Endothelial cell of umbilical vein (primary cell): ENCODE measurements at regions not wholly inside any gene's neighbourhood (a gene's known extent, or its start where the extent isn't known, plus 50 kb on each side); places are given as distances from the start of the nearest gene placed in this dataset.

ENCODE experiments used
- BruUV-seq: library from RNA; stranded (reverse); fragments of 400-500 nt; replicated peaks from 2 replicates; lab custom pipeline; 2021; lab: Mats Ljungman, UMichigan
- CTCF ChIA-PET: fragments of 300-600, 350-600 bp; sonication (Branson Sonifier 250); formaldehyde crosslinking; loops from one replicate; lab custom pipeline; 2021; ENCODE audit warnings: antibody characterized with exemption, inconsistent platforms; lab: Charles Lee
- POLR2A ChIA-PET: fragments of 300-600, 350-600 bp; sonication (Branson Sonifier 250); formaldehyde crosslinking; loops from one replicate; lab custom pipeline; 2021; ENCODE audit warnings: antibody characterized with exemption, inconsistent platforms; lab: Charles Lee
- DNase-seq: peaks from one replicate; pipeline ENCODE4 v3.0.0-alpha.2; 2011; ENCODE audit warnings: low read depth, low spot score
- FAIRE-seq: peaks from 2 replicates; lab custom pipeline; 2011; peaks lifted over from hg19 to GRCh38; lab: Jason Lieb, UNC
- H2AFZ ChIP-seq: 2 replicates; pipeline ENCODE4 v1.6.0; 2012; ENCODE audit warnings: low read depth, low read length, control low read depth, inconsistent platforms
- H3K27ac ChIP-seq: 2 replicates; pipeline ENCODE4 v1.5.1; 2011; ENCODE audit warnings: low read depth, mild to moderate bottlenecking, control low read depth, low read length, moderate library complexity; ENCODE audit not compliant: insufficient read depth
- H3K27me3 ChIP-seq, 2 experiments: 2 replicates each; pipeline versions ENCODE4 v1.6.0 to v1.6.1; 2011; ENCODE audit warnings: low read length in 2 of 2, mixed read lengths in 1 of 2; ENCODE audit not compliant: control insufficient read depth in 2 of 2, insufficient read depth in 2 of 2
- H3K36me3 ChIP-seq, 2 experiments: 2 replicates in 1 of 2; 3 replicates in 1 of 2; pipeline ENCODE4 v1.5.1; 2011; ENCODE audit warnings: low read length in 2 of 2, mild to moderate bottlenecking in 1 of 2, moderate library complexity in 1 of 2; ENCODE audit not compliant: control insufficient read depth in 2 of 2, insufficient read depth in 2 of 2; ENCODE audit errors: extremely low read depth in 1 of 2
- H3K4me1 ChIP-seq: 3 replicates; pipeline ENCODE4 v1.5.1; 2011; ENCODE audit warnings: mild to moderate bottlenecking, low read length; ENCODE audit not compliant: control insufficient read depth, insufficient read depth; ENCODE audit errors: extremely low read depth
- H3K4me2 ChIP-seq: 2 replicates; pipeline ENCODE4 v1.6.1; 2011; ENCODE audit warnings: low read length, control low read depth, mixed read lengths; ENCODE audit not compliant: insufficient read depth
- H3K4me3 ChIP-seq, 3 experiments: fragments of 200-600 bp in 1 of 3; sonication (generic), shearing (Covaris generic) in 1 of 3; replicated peaks in 1 of 3; 2 replicates each; pipeline ENCODE4 v1.5.1; 2011 to 2016; ENCODE audit warnings: control low read depth in 3 of 3, low read length in 3 of 3, mild to moderate bottlenecking in 2 of 3, inconsistent platforms in 1 of 3, low read depth in 1 of 3, moderate library complexity in 1 of 3; ENCODE audit not compliant: insufficient read depth in 1 of 3
- H3K79me2 ChIP-seq: 2 replicates; pipeline ENCODE4 v1.6.0; 2012; ENCODE audit warnings: low read length, inconsistent platforms; ENCODE audit not compliant: control insufficient read depth, insufficient read depth
- H3K9ac ChIP-seq: replicated peaks from 2 replicates; pipeline ENCODE3; 2011; ENCODE audit warnings: low read length, control low read depth; ENCODE audit not compliant: insufficient read depth; ENCODE audit errors: extremely low read depth
- H3K9me1 ChIP-seq: replicated peaks from 3 replicates; pipeline ENCODE4 v1.6.0; 2011; ENCODE audit warnings: mild to moderate bottlenecking, low read length; ENCODE audit not compliant: control insufficient read depth, insufficient read depth; ENCODE audit errors: extremely low read depth
- H3K9me3 ChIP-seq: replicated peaks from 2 replicates; pipeline ENCODE4 v1.5.1; 2012; ENCODE audit warnings: low read length, inconsistent platforms; ENCODE audit not compliant: control insufficient read depth, insufficient read depth
- H4K20me1 ChIP-seq: replicated peaks from 2 replicates; pipeline ENCODE3; 2011; ENCODE audit warnings: mild to moderate bottlenecking, low read length; ENCODE audit not compliant: control insufficient read depth, insufficient read depth; ENCODE audit errors: extremely low read depth
- CTCF ChIP-seq, 2 donors: IDR thresholded peaks; 1 replicate in 1 of 2; 2 replicates in 1 of 2; pipeline ENCODE4 v1.5.1; 2011; ENCODE audit warnings: low read length in 2 of 2, mild to moderate bottlenecking in 2 of 2, moderate library complexity in 2 of 2, control low read depth in 1 of 2, inconsistent platforms in 1 of 2, low read depth in 1 of 2; ENCODE audit not compliant: insufficient read depth in 1 of 2; ENCODE audit errors: extremely low read depth in 1 of 2
- EZH2 ChIP-seq: IDR thresholded peaks from 2 replicates; pipeline ENCODE4 v1.6.1; 2012; ENCODE audit warnings: borderline replicate concordance, low read depth, mild to moderate bottlenecking, moderate library complexity, low read length, inconsistent platforms; ENCODE audit not compliant: severe bottlenecking
- FOS ChIP-seq: IDR thresholded peaks from 2 replicates; pipeline ENCODE4 v1.6.1; 2011; ENCODE audit warnings: mild to moderate bottlenecking, low read length, moderate library complexity, borderline replicate concordance; ENCODE audit not compliant: insufficient read depth
- GATA2 ChIP-seq: IDR thresholded peaks from 2 replicates; pipeline ENCODE4 v1.7.0; 2011; ENCODE audit warnings: low read depth, mild to moderate bottlenecking, moderate library complexity, mixed read lengths, low read length; ENCODE audit not compliant: insufficient read length, insufficient read depth
- JUN ChIP-seq: IDR thresholded peaks from 2 replicates; pipeline ENCODE4 v1.6.1; 2011; ENCODE audit warnings: borderline replicate concordance, low read depth; ENCODE audit not compliant: insufficient read length, insufficient read depth
- MYC ChIP-seq: IDR thresholded peaks from one replicate; pipeline ENCODE4 v1.6.1; 2011; ENCODE audit warnings: mild to moderate bottlenecking, low read depth, low read length
- POLR2A ChIP-seq: IDR thresholded peaks from 2 replicates; pipeline ENCODE4 v1.6.1; 2012; ENCODE audit warnings: low read depth, mild to moderate bottlenecking, control low read depth, low read length
- POLR2AphosphoS5 ChIP-seq: IDR thresholded peaks from 2 replicates; pipeline ENCODE4 v1.6.1; 2012; ENCODE audit warnings: low read depth, mild to moderate bottlenecking, control low read depth, low read length, moderate library complexity; ENCODE audit not compliant: insufficient read depth
- dilution Hi-C: fragments of 300-500 bp; cut with MboI; formaldehyde crosslinking; loops from one replicate; pipeline ENCODE4 v1.15.0; 2019; ENCODE audit warnings: low sequenced_read_pairs; ENCODE audit not compliant: extremely low pct_ligation_motif_present
- intact Hi-C: fragments of 100-400 bp; cut with micrococcal nuclease; formaldehyde crosslinking; loops from one replicate; pipeline ENCODE4 v1.10.0; 2022
- TF ChIP-seq, protein P1 (sequence below): IDR thresholded peaks from 2 replicates; pipeline ENCODE4 v1.6.1; 2011; ENCODE audit not compliant: insufficient read depth, insufficient read length

GRCh38 chr20:10927011-10927583, 253.3 kb upstream of the JAG1 start:
- no peaks in the 10 kb centered on the region for H4K20me1 ChIP-seq
- POLR2A ChIA-PET = interaction anchor here (0.6 kb wide), 1 partner anchor 341 kb away, joined by 4 read pairs; no protein-coding TSS in a partner anchor
- dilution Hi-C loops = no loop called here
- no peak overlapping the region for H3K4me2 ChIP-seq
- H3K4me1 ChIP-seq = peaks cover 39% of the 10 kb centered on the region
- TF ChIP-seq EZH2 = no peak
- TF ChIP-seq POLR2AphosphoS5 = no peak
- TF ChIP-seq JUN = no peak
- no peak for TF ChIP-seq CTCF (IDR thresholded peaks at IDR 0.05; ENCODE audit: extremely low read depth in 1 of 2, insufficient read depth in 1 of 2, low read depth in 1 of 2, low read length in 2 of 2)
- no peak for TF ChIP-seq GATA2
- no peak for TF ChIP-seq FOS
- no peak for TF ChIP-seq POLR2A
- TF ChIP-seq MYC = no peak
- TF ChIP-seq, protein P1, sequence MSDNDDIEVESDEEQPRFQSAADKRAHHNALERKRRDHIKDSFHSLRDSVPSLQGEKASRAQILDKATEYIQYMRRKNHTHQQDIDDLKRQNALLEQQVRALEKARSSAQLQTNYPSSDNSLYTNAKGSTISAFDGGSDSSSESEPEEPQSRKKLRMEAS = no peak
- BruUV-seq = no TSS peak
- CTCF ChIA-PET = interaction anchor here (0.6 to 1.4 kb wide), 4 partner anchors 19 to 419 kb away, joined by 3 read pairs; no protein-coding TSS in a partner anchor
- H3K9me1 ChIP-seq = no peaks in the 10 kb centered on the region
- intact Hi-C loops = loop anchor here (5.0 to 10.0 kb wide), 2 partner anchors 65 to 372 kb away; no protein-coding TSS in a partner anchor
- H3K9ac ChIP-seq = no peak overlapping the region
- H3K79me2 ChIP-seq = no peaks in the 10 kb centered on the region
- H3K27ac ChIP-seq = no peak overlapping the region
- H3K9me3 ChIP-seq = no peaks in the 10 kb centered on the region
- no peaks in the 10 kb centered on the region for H3K36me3 ChIP-seq
- DNase-seq (no peak), FAIRE-seq (no peak)
- no peaks in the 10 kb centered on the region for H3K27me3 ChIP-seq
- no peak overlapping the region for H2AFZ ChIP-seq
- H3K4me3 ChIP-seq = no peak overlapping the region
